DMS153 treated with DMSO at 0.1 percent for 48 hours (cell line): ENCODE measurements at regions not wholly inside any gene's neighbourhood (a gene's known extent, or its start where the extent isn't known, plus 50 kb on each side); places are given as distances from the start of the nearest gene placed in this dataset.

Experiments used
- DNase-seq: peaks from one replicate; lab custom pipeline; 2025; ENCODE audit not compliant: unreplicated experiment; lab: John Stamatoyannopoulos, UW

GRCh38 chr4:18242919-18243693, 221.6 kb upstream of the LCORL start:
- DNase-seq, result no peak

- no peak for DNase-seq
Observed at GRCh38 chr4:18241727-18242126, 220.2 kb upstream of the LCORL start.

GRCh38 chr4:18234108-18234507, 212.6 kb upstream of the LCORL start:
- no peak for DNase-seq

DNA sequence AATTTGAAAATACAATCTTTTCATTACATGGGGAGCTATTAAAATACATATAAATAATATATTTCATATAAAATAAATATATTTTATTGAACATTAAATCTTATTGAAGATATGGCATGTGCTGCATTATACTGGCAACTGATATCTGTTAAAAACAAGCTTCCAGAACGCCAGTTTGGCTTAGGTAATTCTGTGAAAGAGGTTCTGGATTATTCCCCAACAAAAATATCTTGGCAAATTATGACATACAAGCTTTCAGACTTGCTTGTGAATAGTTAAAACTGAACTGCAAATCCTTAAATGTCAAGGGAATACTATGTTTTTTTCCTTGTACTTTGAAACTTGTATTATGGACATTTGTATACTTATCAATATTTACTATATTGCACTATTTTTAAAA, 210.2 kb upstream of the LCORL start:
- no peak for DNase-seq

- no peak for DNase-seq
Observed at GRCh38 chr4:18227880-18228279, 206.3 kb upstream of the LCORL start.

DNA sequence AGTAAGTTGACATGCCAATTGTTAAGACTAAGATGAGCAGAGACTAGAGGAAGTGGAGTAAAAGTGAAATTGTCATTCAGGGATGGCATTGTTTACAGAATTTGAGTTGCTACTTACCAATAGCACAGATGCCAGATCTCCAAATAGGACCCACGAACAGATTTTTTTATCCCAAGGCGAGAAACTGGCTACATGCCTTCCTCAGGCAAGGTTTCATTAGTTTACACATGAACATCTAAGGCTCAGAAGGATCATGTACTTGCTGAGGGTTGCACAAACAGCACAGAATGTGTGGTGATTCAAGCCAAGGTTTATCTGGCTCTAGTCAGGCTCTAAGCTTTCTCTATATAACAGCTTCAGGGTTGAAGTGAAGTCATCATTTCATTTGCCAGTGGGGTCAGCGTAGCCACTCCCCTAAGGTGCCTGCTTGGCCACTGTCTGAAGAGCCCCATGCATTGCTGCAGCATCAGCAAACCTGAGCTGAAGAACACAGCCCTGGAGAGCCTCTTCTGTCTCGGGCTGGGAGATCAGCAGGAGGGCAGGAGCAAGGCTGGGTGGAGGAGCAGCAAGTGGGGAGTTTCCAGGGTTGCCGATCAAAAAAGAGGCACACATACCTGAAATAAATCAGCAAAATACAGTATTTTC, 193.0 kb upstream of the LCORL start:
- no peak for DNase-seq

DNA sequence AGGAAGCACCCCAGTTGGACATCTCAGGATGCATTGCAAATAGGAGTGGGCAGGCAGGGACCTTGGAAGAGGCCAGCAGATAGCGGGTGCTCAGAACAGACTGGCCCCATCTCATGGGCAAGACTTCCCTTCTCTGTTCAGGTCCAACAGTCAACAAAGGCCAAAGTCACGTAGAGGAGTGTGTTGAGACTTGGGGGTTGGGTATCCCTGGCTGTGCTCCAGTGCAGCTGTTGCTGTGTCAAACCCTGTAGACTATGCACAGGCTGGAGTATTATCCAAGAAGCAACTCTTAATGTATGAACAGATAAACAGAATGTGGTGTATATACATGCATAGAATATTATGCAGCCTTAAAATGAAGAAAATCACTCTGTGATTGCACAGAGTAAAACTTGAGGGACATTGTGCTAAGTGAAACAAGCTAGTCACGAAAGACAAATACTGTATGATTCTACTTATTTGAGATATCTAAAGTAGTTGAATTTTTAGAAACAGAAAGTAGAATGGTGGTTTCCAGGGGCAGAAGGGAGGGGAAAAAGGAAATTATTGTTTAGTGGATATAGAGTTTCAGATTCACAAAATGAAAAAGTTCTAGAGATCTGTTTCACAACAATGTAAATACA, 192.1 kb upstream of the LCORL start:
- DNase-seq, result no peak

DNA sequence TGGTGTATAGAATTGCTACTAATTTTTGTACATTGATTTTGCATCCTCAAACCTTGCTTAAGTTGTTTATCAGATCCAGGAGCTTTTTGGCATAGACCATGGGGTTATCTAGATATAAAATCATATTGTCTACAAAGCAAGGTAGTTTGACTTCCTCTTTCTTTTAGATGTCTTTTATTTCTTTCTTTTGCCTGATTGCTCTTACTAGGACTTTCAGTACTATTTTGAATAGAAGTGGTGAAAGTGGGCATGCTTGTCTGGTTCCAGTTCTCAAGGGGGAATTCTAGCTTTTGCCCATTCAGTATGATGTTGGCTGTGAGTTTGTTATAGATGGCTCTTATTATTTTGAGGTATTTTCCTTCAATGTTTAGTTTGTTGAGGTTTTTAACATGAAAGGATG, 187.9 kb upstream of the LCORL start:
- no peak for DNase-seq

GRCh38 chr4:18203966-18204365, 182.4 kb upstream of the LCORL start:
- DNase-seq, result no peak

DNA sequence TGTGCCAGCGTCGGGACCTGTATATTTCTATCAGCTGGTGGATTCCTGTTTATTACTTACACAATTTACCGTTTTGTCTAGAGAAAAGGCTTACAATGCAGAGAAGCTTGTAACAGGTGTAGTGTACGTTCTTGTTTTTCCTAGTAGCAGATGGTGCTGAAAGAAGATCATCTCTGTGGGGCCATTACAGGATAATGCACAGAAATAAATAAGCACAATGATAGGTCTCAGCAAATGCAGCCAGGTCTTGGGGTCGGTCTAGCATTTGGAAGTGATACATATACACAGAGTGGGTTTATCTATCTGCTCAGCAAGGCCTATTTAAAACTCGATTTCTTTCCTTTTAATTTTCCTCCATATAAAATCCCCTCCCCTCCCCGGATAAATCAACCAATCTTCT, 180.9 kb upstream of the LCORL start:
- DNase-seq, result no peak

DNA sequence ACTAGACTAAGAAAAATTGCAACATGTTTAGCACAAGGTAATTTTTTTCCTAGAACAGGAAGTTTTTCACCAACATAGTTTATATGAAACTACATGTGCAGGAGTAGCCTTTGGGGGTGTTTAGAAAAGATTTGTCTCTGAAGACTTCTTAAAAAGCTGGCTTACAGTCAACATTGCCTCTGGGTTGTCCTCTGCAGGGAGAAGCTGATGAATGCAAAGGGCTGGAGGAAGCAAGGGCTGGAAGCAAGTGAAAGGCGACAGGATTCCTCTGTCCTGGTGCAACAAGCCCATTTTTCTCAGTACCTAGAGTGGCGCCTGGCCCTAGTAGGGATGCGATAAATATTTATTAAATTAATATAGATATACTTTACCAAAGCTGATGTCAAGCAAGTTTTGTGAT, 180.3 kb upstream of the LCORL start:
- DNase-seq, result no peak

GRCh38 chr4:18198653-18199052, 177.1 kb upstream of the LCORL start:
- no peak for DNase-seq

DNA sequence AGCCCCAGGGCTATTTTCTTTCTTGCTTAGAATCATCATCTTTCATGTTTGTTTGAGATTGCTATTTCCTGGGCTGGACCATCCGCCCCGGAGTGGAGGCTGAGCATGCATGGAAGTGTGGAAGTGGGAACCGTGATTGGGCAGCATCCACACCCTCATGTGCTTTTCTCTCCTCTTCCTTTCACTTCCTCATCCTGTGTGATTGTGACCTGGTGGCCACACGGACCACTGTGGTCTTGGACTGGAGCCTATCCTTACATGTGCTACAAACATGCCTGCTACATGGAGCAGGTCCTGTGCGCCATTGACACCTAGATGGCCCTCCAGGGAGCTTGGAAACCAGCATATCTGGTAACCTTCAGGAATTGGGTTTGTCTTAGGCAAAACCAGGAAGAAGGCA, 175.9 kb upstream of the LCORL start:
- DNase-seq, result no peak

GRCh38 chr4:18194278-18194677, 172.7 kb upstream of the LCORL start:
- DNase-seq, result no peak

DNA sequence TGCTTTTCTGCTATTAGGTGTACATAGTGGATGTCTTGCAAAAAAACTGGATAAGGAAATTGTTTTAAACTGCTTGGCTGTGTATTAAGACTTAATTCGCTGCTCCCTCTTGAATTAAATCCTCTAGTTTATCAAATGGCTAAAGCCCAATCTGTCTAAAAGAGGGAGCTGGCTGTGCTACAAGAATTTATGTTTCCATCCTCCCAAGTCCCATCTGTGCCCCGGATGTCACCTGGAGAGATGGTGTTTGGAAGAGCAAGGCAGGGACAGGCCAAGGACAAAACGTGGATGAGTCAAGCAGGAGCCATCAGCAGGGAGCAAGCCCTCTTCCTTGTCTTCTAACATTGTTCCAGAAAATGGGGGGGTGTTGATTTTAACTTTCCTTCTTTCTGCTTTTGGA, 171.3 kb upstream of the LCORL start:
- no peak for DNase-seq

GRCh38 chr4:18185491-18185890, 163.9 kb upstream of the LCORL start:
- DNase-seq, result no peak

GRCh38 chr4:18180892-18181291, 159.3 kb upstream of the LCORL start:
- DNase-seq, result no peak

GRCh38 chr4:18180122-18180521, 158.6 kb upstream of the LCORL start:
- no peak for DNase-seq

DNA sequence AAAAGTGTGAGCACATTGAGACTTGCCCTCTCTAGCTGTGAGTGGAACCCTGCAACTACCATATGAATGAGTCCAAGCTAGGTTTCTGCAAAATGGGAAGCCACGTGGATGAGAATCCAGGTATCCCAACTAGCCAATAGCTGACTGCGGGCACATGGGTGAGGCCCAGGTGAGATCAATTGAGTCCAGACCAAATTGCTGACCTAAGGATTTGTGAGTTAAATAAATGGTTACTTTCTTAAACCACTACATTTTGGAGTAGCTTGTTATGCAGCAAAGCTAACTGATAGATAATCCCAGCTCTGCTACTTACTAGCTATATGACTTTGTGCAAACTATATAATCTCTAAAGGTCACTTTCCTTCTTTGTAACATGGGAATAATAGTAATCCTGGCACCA, 150.3 kb upstream of the LCORL start:
- no peak for DNase-seq

DNA sequence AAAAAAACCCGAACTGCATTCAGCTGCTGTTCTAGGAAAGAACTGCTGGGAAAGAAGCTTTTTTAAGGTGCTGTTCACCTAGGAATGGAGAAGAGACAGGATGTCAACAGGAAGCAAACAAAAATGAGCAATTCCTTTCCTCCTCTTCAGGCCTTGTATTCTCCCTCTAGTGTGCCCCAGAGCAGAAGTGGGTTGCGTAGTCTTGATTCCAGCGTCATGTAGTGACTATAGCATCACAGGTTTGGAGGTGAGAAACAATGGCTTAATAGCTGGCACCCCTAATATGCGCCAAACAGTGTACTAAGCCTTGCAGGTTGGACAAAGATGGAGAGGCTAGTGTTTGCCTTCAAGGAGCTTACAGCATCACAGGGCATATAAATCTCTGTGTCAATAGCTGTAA, 146.3 kb upstream of the LCORL start:
- DNase-seq, result no peak

- no peak for DNase-seq
Observed at GRCh38 chr4:18166925-18167324, 145.4 kb upstream of the LCORL start.

- no peak for DNase-seq
Observed at GRCh38 chr4:18162453-18162852, 140.9 kb upstream of the LCORL start.
